GM12878 (cell line): ENCODE measurements at regions not wholly inside any gene's neighbourhood (a gene's known extent, or its start where the extent isn't known, plus 50 kb on each side); places are given as distances from the start of the nearest gene placed in this dataset.

Source experiments
- ATAC-seq: fragments of 200-7000 bp; cut with Tn5 transposase; 3 replicates; pipeline ENCODE4 v1.9.1; 2020; ENCODE audit warnings: mild to moderate bottlenecking, moderate library complexity
- BruUV-seq: library from RNA; stranded (reverse); fragments of 400-500 nt; replicated peaks from 2 replicates; lab custom pipeline; 2021; lab: Mats Ljungman, UMichigan
- CTCF ChIA-PET: fragments of 300-600 bp; sonication (Branson Sonifier 250); formaldehyde crosslinking; extraction: SDS; loops from one replicate; lab custom pipeline; 2021; ENCODE audit warnings: inconsistent platforms; lab: Yijun Ruan, JAX
- POLR2A ChIA-PET: fragments of 350-600 bp; formaldehyde crosslinking; extraction: SDS; loops from one replicate; lab custom pipeline; 2021; ENCODE audit warnings: inconsistent platforms; lab: Charles Lee
- RAD21 ChIA-PET: fragments of 300-600 bp; sonication (Branson Sonifier 250); formaldehyde crosslinking; loops from one replicate; lab custom pipeline; 2023; ENCODE audit warnings: antibody characterized with exemption; ENCODE audit not compliant: unreplicated experiment; lab: Charles Lee
- SMC1A ChIA-PET: fragments of 300-600 bp; sonication (Branson Sonifier 250); formaldehyde crosslinking; loops from one replicate; lab custom pipeline; 2023; ENCODE audit not compliant: unreplicated experiment, uncharacterized antibody; lab: Charles Lee
- DNase-seq: peaks from one replicate; pipeline ENCODE4 v3.0.0-alpha.2; 2011; ENCODE audit warnings: low read depth, low spot score
- FAIRE-seq: peaks from 3 replicates; lab custom pipeline; 2011; peaks lifted over from hg19 to GRCh38; lab: Jason Lieb, UNC
- H2AFZ ChIP-seq: 2 replicates; pipeline ENCODE4 v1.6.0; 2011; ENCODE audit warnings: low read depth, low read length, control low read depth; ENCODE audit not compliant: control insufficient read depth
- H3K27ac ChIP-seq: 2 replicates; pipeline ENCODE4 v1.5.1; 2011; ENCODE audit warnings: control low read depth; ENCODE audit not compliant: control insufficient read depth, insufficient read depth
- H3K27me3 ChIP-seq, 2 experiments: replicated peaks in 1 of 2; 2 replicates each; pipeline versions ENCODE4 v1.6.0 to v1.6.1; 2011; ENCODE audit warnings: low read length in 1 of 2; ENCODE audit not compliant: control insufficient read depth in 2 of 2, insufficient read depth in 2 of 2
- H3K36me3 ChIP-seq, 2 experiments: 2 replicates each; pipeline ENCODE4 v1.5.1; 2011; ENCODE audit warnings: low read length in 1 of 2; ENCODE audit not compliant: control insufficient read depth in 2 of 2, insufficient read depth in 2 of 2
- H3K4me1 ChIP-seq: 2 replicates; pipeline ENCODE4 v1.6.1; 2011; ENCODE audit warnings: mild to moderate bottlenecking, low read length, moderate library complexity, mixed read lengths; ENCODE audit not compliant: control insufficient read depth, insufficient read depth
- H3K4me2 ChIP-seq: 2 replicates; pipeline ENCODE4 v1.6.0; 2011; ENCODE audit warnings: control low read depth; ENCODE audit not compliant: control insufficient read depth, insufficient read depth
- H3K4me3 ChIP-seq: fragments of 200-600 bp; sonication (generic); 2 replicates; pipeline ENCODE4 v1.5.1; 2016
- H3K79me2 ChIP-seq: 2 replicates; pipeline ENCODE4 v1.6.0; 2011; ENCODE audit warnings: low read length; ENCODE audit not compliant: control insufficient read depth, insufficient read depth
- H3K9ac ChIP-seq: 2 replicates; pipeline ENCODE4 v1.8.0; 2011; ENCODE audit warnings: low read length, control low read depth, mixed read lengths; ENCODE audit not compliant: control insufficient read depth, insufficient read depth
- H3K9me3 ChIP-seq: replicated peaks from 3 replicates; pipeline ENCODE4 v1.5.1; 2011; ENCODE audit warnings: mild to moderate bottlenecking, low read length; ENCODE audit not compliant: control insufficient read depth, insufficient read depth
- H4K20me1 ChIP-seq: 2 replicates; pipeline ENCODE4 v1.6.0; 2011; ENCODE audit not compliant: control insufficient read depth, insufficient read depth
- ATF2 ChIP-seq: IDR thresholded peaks from 2 replicates; pipeline ENCODE4 v1.6.1; 2012; ENCODE audit warnings: low read length, inconsistent platforms
- BACH1 ChIP-seq: fragments of 450-650 bp; IDR thresholded peaks from 2 replicates; pipeline ENCODE4 v1.6.1; 2017; ENCODE audit warnings: mild to moderate bottlenecking, borderline replicate concordance
- CHD2 ChIP-seq: IDR thresholded peaks from 2 replicates; pipeline ENCODE4 v1.6.1; 2011; ENCODE audit warnings: low read depth, low read length, improper control_type of control experiment, borderline replicate concordance
- EP300 ChIP-seq, 2 experiments: fragments of 150-350 bp in 1 of 2; IDR thresholded peaks; 2 replicates each; pipeline ENCODE4 v1.6.1; 2011 to 2012; ENCODE audit warnings: low read depth in 2 of 2, low read length in 2 of 2, borderline replicate concordance in 1 of 2, improper control_type of control experiment in 1 of 2, inconsistent platforms in 1 of 2; ENCODE audit not compliant: control insufficient read depth in 1 of 2
- HCFC1 ChIP-seq: fragments of 150-350 bp; IDR thresholded peaks from 2 replicates; pipeline ENCODE4 v1.6.1; 2014; ENCODE audit warnings: low read length
- IKZF1 ChIP-seq: fragments of 450-650 bp; conservative IDR thresholded peaks from 2 replicates; pipeline ENCODE4 v1.6.1; 2017; ENCODE audit warnings: antibody characterized with exemption, mild to moderate bottlenecking
- KDM1A ChIP-seq: fragments of 200-600 bp; sonication (generic); IDR thresholded peaks from 2 replicates; pipeline ENCODE4 v1.6.1; 2016; ENCODE audit warnings: borderline replicate concordance
- SIN3A ChIP-seq: IDR thresholded peaks from 2 replicates; pipeline ENCODE4 v1.6.1; 2012; ENCODE audit warnings: low read depth, low read length, improper control_type of control experiment
- SMARCA5 ChIP-seq: fragments of 450-650 bp; IDR thresholded peaks from 2 replicates; pipeline ENCODE4 v1.6.1; 2017; ENCODE audit warnings: mild to moderate bottlenecking
- SMC3 ChIP-seq: IDR thresholded peaks from 2 replicates; pipeline ENCODE4 v1.6.1; 2011; ENCODE audit warnings: low read length, improper control_type of control experiment, borderline replicate concordance
- SP1 ChIP-seq: IDR thresholded peaks from one replicate; pipeline ENCODE4 v1.6.1; 2011; ENCODE audit warnings: low read depth, low read length
- SPI1 ChIP-seq: IDR thresholded peaks from 2 replicates; pipeline ENCODE4 v1.6.1; 2011; ENCODE audit warnings: low read depth, mild to moderate bottlenecking, low read length, moderate library complexity, borderline replicate concordance; ENCODE audit not compliant: insufficient read depth
- TCF12 ChIP-seq: IDR thresholded peaks from 2 replicates; pipeline ENCODE4 v1.6.1; 2011; ENCODE audit warnings: low read depth, mild to moderate bottlenecking, low read length
- ZBED1 ChIP-seq: IDR thresholded peaks from 2 replicates; pipeline ENCODE4 v1.6.1; 2016; ENCODE audit warnings: borderline replicate concordance
- ZZZ3 ChIP-seq: IDR thresholded peaks from 2 replicates; pipeline ENCODE4 v1.6.1; 2011; ENCODE audit warnings: low read depth; ENCODE audit not compliant: control insufficient read depth, insufficient read length
- WGBS: methylation state at CpG from one replicate; pipeline ENCODE4 v1.1.6; 2016; ENCODE audit warnings: low lambda C conversion rate; ENCODE audit not compliant: insufficient replicate concordance, insufficient coverage; ENCODE audit errors: missing lambda C conversion rate; 5-methylcytosine and 5-hydroxymethylcytosine counted together
- in situ Hi-C: fragments of 300-500 bp; cut with MboI; formaldehyde crosslinking; loops from 9 replicates; pipeline ENCODE4 v1.14.3; 2018; ENCODE audit warnings: mixed read lengths
- intact Hi-C: fragments of 100-400 bp; cut with micrococcal nuclease; formaldehyde crosslinking; loops from one replicate; pipeline ENCODE4 v1.14.2; 2022; ENCODE audit not compliant: unreplicated experiment
- TF ChIP-seq, protein P1 (sequence below): fragments of 450-650 bp; conservative IDR thresholded peaks from 2 replicates; pipeline ENCODE4 v1.6.1; 2017; ENCODE audit warnings: mild to moderate bottlenecking, moderate library complexity

GRCh38 chr1:229991104-229991513, 75.9 kb upstream of the GALNT2 start (continued):
- TF ChIP-seq SMARCA5 (no peak), ATF2 (no peak), TCF12 (no peak), BACH1 (no peak)
- TF ChIP-seq, protein P1, sequence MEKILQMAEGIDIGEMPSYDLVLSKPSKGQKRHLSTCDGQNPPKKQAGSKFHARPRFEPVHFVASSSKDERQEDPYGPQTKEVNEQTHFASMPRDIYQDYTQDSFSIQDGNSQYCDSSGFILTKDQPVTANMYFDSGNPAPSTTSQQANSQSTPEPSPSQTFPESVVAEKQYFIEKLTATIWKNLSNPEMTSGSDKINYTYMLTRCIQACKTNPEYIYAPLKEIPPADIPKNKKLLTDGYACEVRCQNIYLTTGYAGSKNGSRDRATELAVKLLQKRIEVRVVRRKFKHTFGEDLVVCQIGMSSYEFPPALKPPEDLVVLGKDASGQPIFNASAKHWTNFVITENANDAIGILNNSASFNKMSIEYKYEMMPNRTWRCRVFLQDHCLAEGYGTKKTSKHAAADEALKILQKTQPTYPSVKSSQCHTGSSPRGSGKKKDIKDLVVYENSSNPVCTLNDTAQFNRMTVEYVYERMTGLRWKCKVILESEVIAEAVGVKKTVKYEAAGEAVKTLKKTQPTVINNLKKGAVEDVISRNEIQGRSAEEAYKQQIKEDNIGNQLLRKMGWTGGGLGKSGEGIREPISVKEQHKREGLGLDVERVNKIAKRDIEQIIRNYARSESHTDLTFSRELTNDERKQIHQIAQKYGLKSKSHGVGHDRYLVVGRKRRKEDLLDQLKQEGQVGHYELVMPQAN, result no peak

- no TSS peak for BruUV-seq
- ChIA-PET RAD21 (interaction anchor here (1.8 kb wide), 1 partner anchor 118 kb away, joined by 3 read pairs; no protein-coding TSS in a partner anchor), POLR2A (no interaction called here), CTCF (interaction anchor here (0.8 to 1.5 kb wide), 4 partner anchors 12 to 331 kb away, joined by 3 to 4 read pairs (median 4); no protein-coding TSS in a partner anchor), SMC1A (interaction anchor here (0.5 to 2.0 kb wide), 5 partner anchors 70 to 237 kb away, joined by 3 to 4 read pairs (median 3); no protein-coding TSS in a partner anchor)
- 64% methylated on average over 6 of the region's 6 CpGs for WGBS
- DNase-seq (no peak), FAIRE-seq (no peak), ATAC-seq (no peak)
- intact Hi-C loops, result no loop called here
- no peaks in the 10 kb centered on the region for H3K27me3 ChIP-seq
- H3K36me3 ChIP-seq, result no peaks in the 10 kb centered on the region
- no peaks in the 10 kb centered on the region for H3K9me3 ChIP-seq
- in situ Hi-C loops, result no loop called here
- no peaks in the 10 kb centered on the region for H3K4me1 ChIP-seq
- no peak overlapping the region for H3K9ac ChIP-seq
- no peak overlapping the region for H3K4me2 ChIP-seq
- H3K27ac ChIP-seq, result no peak overlapping the region
- no peaks in the 10 kb centered on the region for H4K20me1 ChIP-seq
- H3K79me2 ChIP-seq, result no peaks in the 10 kb centered on the region
- no peak overlapping the region for H2AFZ ChIP-seq
- no peak overlapping the region for H3K4me3 ChIP-seq
- no peak for TF ChIP-seq KDM1A
- no peak for TF ChIP-seq CHD2
- TF ChIP-seq SIN3A, result no peak
- TF ChIP-seq SP1, result no peak
- no peak for TF ChIP-seq SMC3
- TF ChIP-seq, protein P1, result no peak
- no peak for TF ChIP-seq ZBED1
- no peak for TF ChIP-seq EP300 (IDR thresholded peaks at IDR 0.05; ENCODE audit: borderline replicate concordance in 1 of 2, control insufficient read depth in 1 of 2, low read depth in 2 of 2, low read length in 2 of 2)
- TF ChIP-seq IKZF1, result no peak
- no peak for TF ChIP-seq SPI1
- TF ChIP-seq HCFC1, result no peak
- TF ChIP-seq ZZZ3, result no peak
These were observed 75.2 kb upstream of the GALNT2 start for GRCh38 chr1:229991724-229992333.
